Activated CD4-positive, CD25-positive, alpha-beta regulatory T cell treated with anti-CD3 and anti-CD28 coated beads, Interleukin-2, amount 50 U/mL, for 24 hours (primary cell): ENCODE measurements at regions not wholly inside any gene's neighbourhood (a gene's known extent, or its start where the extent isn't known, plus 50 kb on each side); places are given as distances from the start of the nearest gene placed in this dataset.

Experiments
- ATAC-seq, 2 donors: fragments of 150-1000 bp; cut with Tn5 transposase; one replicate each; pipeline ENCODE4 v1.10.0; 2021; ENCODE audit warnings: mild to moderate bottlenecking in 1 of 2, moderate library complexity in 1 of 2

DNA sequence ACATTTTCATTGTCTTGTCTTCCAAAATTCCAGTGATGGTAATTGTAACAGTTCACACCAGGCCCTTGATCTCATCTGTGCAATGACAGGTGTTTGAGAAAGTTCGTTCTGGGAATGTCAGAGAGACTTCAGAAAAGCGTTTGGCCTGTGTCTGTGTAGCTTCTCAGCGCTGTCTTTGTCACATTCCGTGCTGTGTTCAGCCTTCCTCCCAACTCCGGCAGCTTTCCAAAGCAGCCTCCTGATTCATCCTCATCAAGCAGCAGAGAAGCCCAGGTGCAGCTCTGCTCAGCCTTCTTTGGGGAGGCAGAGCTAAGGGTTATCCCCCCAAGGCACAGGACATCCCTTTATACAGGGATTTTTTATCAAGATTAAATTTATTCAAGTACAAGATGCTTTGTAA, 494.0 kb upstream of the SUCLG2 start:
- no peak for ATAC-seq

GRCh38 chr3:68142441-68142840, 488.0 kb upstream of the SUCLG2 start:
- ATAC-seq = no peak

DNA sequence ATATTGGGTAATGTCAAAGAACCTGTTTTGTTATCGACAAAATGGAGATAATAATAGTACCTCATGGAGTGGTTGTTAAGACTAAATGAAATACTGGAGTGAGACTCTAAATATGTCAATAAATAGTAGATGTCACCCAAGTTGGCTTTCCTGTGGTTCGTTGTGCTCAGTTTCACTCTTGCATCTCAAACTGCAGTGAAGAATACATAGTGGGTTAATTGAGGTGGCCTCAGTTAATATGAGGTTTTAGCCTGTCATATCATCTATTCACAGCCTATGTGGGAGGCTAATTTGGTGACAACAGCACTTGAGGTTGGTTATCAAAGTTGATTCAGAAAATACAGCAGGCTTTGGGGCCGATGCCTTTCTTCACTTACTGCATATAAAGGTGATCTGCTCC, 485.5 kb upstream of the SUCLG2 start:
- ATAC-seq = no peak

DNA sequence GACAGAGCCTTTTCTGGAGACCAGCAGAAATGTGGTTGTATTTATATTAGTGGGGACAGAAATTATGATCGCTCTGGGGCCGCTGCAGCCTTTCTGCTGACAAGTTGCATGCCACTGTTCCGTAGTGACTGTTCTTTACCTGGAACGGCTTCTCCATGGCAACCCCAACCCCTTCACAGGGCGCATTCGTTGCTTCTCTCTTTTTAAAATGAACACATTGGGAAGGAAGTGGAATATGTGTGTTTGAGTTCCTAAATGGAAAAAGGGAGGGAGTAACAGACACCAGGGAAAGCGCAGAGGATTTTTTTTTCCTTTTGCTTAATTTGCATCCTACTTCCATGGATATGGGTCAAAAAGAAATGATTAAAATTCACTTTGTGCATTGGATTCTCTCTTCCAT, 482.0 kb upstream of the SUCLG2 start:
- no peak for ATAC-seq

DNA sequence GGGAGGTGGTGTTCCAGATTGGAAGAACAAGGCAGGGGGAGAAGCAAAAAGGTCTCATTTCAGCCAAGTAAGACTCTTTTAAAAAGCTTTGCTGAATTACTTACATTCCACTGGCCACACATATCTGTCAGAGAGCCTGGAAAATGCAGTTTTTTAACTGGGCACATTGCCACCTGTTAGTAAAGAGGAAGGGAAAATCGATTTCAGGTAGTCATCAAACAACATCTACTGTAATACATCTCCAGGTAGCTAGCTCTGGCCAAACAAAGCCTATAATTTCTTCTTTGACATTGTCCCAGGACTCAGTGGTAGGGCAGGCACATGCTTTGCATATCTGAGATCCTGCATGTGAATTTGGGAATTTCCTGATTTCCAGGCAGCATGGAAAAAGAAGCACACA, 480.7 kb upstream of the SUCLG2 start:
- no peak for ATAC-seq

- no peak for ATAC-seq
Observed at GRCh38 chr3:68129065-68129464, 474.7 kb upstream of the SUCLG2 start.

DNA sequence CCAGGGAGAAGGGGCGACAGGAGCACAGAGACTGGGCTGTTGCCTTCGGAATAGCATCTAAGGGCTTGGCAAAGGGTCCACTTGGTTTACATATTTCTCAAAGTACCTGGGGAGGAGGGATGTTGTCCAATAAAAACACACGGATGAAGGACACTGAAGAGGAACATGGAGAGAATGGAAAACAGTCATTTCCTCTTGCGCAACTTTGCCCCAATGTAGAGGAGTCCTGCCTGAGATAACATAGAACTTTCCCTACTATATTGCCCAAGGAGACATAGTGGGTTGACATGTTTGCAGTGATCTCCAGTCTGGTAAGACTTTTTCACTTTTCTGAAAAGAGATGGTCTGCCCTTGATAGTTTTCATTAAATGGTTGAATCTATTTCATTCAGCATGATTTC, 468.8 kb upstream of the SUCLG2 start:
- no peak for ATAC-seq

- no peak for ATAC-seq
Observed at GRCh38 chr3:68121287-68121686, 466.9 kb upstream of the SUCLG2 start.

- no peak for ATAC-seq
Observed at GRCh38 chr3:68116580-68116979, 462.2 kb upstream of the SUCLG2 start.

GRCh38 chr3:68103811-68104210, 449.4 kb upstream of the SUCLG2 start:
- ATAC-seq = no peak

DNA sequence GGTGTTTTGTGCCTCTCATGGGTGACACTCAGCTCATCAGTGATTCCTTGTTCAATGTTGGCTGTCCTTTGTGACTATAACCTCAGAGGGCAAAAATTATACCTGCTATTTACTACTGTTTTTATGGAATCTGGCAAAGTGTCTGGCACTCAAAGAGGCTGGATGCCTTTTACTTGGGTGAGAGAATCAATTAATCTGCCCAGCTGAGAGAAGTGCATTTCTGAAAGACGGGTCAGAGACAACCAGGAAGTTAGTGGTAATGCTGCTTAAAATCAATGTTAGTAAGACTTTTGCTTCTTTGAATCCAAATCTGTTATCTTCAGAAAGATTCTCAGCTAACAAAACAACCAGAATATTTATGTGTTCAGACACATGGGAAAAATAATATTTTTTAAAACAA, 436.2 kb upstream of the SUCLG2 start:
- no peak for ATAC-seq

GRCh38 chr3:68089572-68090011, 435.2 kb upstream of the SUCLG2 start:
- no peak for ATAC-seq

- no peak for ATAC-seq
Observed at GRCh38 chr3:68088636-68089035, 434.2 kb upstream of the SUCLG2 start.

DNA sequence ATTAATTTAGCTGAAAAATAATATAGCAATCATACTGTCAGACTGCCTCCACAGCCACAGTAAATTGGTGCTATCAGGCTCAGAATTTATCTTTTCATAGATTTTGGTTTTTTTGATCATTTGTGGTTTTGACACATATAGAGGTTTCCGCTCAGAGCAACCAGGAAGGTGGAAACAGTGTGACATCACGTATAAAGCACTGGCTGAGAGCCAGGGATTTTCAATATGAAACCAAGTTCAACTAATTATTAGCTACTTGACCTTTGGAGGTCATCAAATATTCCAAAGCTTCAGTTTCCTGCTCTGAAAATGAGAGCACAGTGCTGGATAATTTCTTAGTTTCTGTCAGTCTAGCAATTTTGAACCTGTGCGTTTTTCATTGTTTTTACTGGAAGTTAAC, 433.8 kb upstream of the SUCLG2 start:
- ATAC-seq = peak; percentile 67 to 88

- ATAC-seq = no peak
Observed at GRCh38 chr3:68072062-68072461, 417.6 kb upstream of the SUCLG2 start.

DNA sequence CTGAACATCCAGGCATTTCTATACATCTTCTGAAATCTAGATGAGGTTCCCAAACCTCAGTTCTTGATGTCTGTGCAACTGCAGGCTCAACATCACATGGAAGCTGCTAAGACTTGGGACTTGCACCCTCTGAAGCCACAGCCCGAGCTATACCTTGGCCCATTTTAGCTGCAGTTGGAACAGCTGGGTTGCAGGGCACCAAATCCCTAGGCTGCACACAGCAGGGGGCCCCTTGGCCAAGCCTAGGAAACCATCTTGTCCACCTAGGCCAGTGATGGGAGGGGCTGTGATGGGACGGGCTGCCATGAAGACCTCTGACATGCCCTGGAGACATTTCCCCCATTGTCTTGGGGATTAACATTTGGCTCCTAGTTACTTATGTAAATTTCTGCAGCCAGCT, 415.8 kb upstream of the SUCLG2 start:
- ATAC-seq = no peak

DNA sequence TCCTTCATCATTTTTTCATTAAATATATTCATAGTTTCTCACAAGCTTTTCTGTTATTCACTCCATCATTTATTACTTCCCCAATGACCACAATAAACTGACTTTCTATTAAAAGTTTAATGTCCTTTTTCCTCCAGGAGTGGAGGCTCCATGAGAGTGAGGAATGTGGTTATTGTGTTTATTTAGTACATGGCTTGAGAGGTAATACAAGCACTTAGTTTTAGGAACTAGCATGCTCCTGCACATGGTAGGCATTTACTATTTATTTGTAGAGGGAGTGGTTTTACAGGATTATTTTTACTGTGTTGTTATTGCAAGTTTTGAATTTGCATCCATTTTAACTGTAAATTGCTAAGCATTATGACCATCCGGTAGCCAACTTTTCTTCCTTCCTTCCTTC, 412.9 kb upstream of the SUCLG2 start:
- no peak for ATAC-seq

DNA sequence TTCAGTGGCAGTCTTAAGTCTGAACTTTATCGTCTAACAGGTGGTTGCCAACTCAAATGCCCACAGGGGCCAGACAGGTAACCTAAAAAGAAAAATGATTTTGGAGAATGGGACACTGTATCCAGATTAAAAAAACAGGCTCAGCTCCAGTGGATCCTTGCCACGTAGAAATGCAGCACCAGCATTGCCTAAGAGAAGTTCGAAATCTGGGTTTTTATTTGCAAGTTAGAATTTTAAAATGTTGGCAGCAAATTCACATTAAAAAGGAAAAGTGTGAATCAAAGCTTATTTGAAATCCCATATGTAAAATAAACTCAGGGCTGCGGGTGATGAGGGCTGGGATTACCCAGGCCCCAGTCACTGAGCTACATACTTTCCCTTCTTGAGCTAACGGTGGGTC, 408.5 kb upstream of the SUCLG2 start:
- no peak for ATAC-seq

- ATAC-seq = no peak
Observed at GRCh38 chr3:68060910-68061309, 406.5 kb upstream of the SUCLG2 start.

GRCh38 chr3:68060191-68060590, 405.8 kb upstream of the SUCLG2 start:
- no peak for ATAC-seq

- no peak for ATAC-seq
Observed at GRCh38 chr3:68059628-68060152, 405.3 kb upstream of the SUCLG2 start.

DNA sequence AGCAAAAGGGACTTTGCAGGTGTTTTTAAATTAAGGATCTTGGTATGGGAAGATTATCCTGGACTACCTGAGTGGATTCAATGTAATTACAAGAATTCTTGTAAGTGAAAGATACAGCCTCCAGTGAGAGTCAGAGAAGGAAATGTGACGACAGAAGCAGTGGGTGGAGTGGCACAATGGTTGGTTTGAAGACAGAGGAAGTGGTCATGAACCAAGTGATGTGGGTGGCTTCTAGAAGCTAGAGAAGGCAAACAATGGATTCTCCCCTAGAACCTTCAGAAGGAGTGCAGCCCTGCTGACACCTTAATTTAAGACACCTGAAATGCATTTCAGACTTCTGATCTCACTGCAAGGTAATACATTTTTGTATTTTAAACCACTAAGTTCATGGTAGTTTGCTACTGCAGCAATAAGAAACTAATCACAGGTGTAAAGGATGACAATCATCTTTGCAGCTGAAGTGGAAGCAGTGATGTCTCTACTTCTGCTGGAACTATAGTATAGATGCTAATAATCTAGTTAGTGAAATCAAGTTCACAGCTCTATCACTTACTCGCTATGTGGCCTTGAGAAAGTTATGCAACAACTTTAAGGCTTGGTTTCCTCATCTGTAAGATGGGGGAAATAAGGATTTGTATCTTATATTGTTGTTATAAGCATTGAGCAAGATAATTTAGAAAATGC, 403.4 kb upstream of the SUCLG2 start:
- peak; percentile 94 for ATAC-seq

DNA sequence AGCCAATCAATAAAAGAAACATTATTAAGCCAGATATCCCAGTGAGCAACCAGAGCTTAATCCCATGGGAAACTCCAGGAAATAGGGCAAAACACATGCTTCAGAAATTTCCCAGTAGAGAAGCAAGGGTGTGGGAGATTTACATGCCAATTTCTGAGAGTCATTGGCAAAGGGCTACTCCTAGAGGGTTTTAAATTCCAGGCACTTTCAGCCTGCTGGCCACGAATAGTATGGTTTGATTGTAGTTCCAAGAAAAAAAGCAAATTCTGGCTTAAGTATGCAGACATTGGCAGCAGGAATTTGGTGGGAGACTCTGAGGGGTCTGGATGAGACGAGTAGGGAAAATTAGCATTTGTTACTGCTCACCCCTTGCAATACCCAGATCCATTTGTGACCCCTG, 402.1 kb upstream of the SUCLG2 start:
- no peak for ATAC-seq

- no peak for ATAC-seq
Observed at GRCh38 chr3:68055215-68055614, 400.8 kb upstream of the SUCLG2 start.

DNA sequence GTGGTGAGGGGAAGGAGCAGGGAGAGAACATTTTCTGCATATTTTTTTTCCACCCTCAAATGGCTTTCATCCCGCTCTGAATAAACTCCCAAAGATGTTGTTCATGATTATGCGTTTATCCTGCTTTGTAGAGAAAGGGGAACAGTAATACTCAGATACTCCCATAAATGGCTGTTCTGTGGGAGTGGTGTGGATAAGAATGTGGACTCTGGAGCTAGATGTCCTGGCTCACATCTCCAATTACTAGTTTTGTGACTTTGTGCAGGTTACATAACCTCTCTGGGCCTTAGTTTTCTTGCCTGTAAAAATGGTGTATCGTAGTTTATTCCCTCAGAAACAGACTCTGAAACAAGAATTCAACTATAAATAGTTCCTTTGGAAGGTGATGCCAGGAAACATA, 395.4 kb upstream of the SUCLG2 start:
- ATAC-seq = no peak
